ENCODE measurements at regions not wholly inside any gene's neighbourhood (a gene's known extent, or its start where the extent isn't known, plus 50 kb on each side); places are given as distances from the start of the nearest gene placed in this dataset.

GRCh38 chr17:52287611-52288010 lies 129.1 kb upstream of the CA10 start:
- no peak overlapping the region for H2BK120ac ChIP-seq (ENCODE audit: low read depth, low read length)
- no peaks in the 10 kb centered on the region for H3K79me1 ChIP-seq (ENCODE audit: low read depth, low read length)
- no peak overlapping the region for H4K91ac ChIP-seq (ENCODE audit: low read depth, low read length, poor library complexity)
- H3K9me3 ChIP-seq (replicated peaks in 1 of 2; ENCODE audit: control insufficient read depth in 2 of 2, insufficient read depth in 1 of 2, low read depth in 1 of 2, low read length in 2 of 2) = no peaks in the 10 kb centered on the region
- no peak overlapping the region for H2AK5ac ChIP-seq (ENCODE audit: low read depth, low read length)
- H3K14ac ChIP-seq (ENCODE audit: low read length) = no peak overlapping the region
- H3K18ac ChIP-seq (ENCODE audit: low read length) = no peak overlapping the region
- H3K4me2 ChIP-seq (ENCODE audit: insufficient read depth, low read length, poor library complexity, severe bottlenecking) = no peak overlapping the region
- no peak overlapping the region for H3K4ac ChIP-seq (ENCODE audit: low read length)
- no peak overlapping the region for H3K9ac ChIP-seq (ENCODE audit: low read depth, low read length, poor library complexity)
- no peak overlapping the region for H3K4me3 ChIP-seq (ENCODE audit: low read length in 2 of 2)
- no peak overlapping the region for H3K27ac ChIP-seq (replicated peaks; ENCODE audit: low read length)
- no peaks in the 10 kb centered on the region for H3K36me3 ChIP-seq (replicated peaks in 1 of 2; ENCODE audit: control insufficient read depth in 2 of 2, insufficient read depth in 2 of 2, low read length in 2 of 2)
- DNase-seq (ENCODE audit: low spot score) = no peak
- no peak overlapping the region for H2AFZ ChIP-seq (ENCODE audit: low read length)
- no peaks in the 10 kb centered on the region for H3K27me3 ChIP-seq (ENCODE audit: control insufficient read depth in 3 of 3, insufficient read depth in 3 of 3, low read depth in 1 of 3, low read length in 3 of 3)
- H2BK15ac ChIP-seq (ENCODE audit: low read length) = no peak overlapping the region
- no peak overlapping the region for H4K8ac ChIP-seq (ENCODE audit: low read depth, low read length)
- H3K23ac ChIP-seq (ENCODE audit: low read depth, low read length, poor library complexity) = no peak overlapping the region
- H2BK12ac ChIP-seq (ENCODE audit: low read length) = no peak overlapping the region
- no CpG with 5 or more reads among the region's 2 CpGs for WGBS, 2 donors (ENCODE audit: extremely low coverage in 2 of 2, insufficient read length in 2 of 2, insufficient replicate concordance in 1 of 2)
- no peak overlapping the region for H2BK5ac ChIP-seq (ENCODE audit: low read length)
- H3K4me1 ChIP-seq (ENCODE audit: control insufficient read depth in 2 of 2, insufficient read depth in 1 of 2, low read depth in 1 of 2, low read length in 2 of 2) = no peaks in the 10 kb centered on the region

GRCh38 chr17:52283872-52284271 lies 125.4 kb upstream of the CA10 start:
- no peak overlapping the region for H2BK15ac ChIP-seq (ENCODE audit: low read length)
- H3K27me3 ChIP-seq (ENCODE audit: control insufficient read depth in 3 of 3, insufficient read depth in 3 of 3, low read depth in 1 of 3, low read length in 3 of 3) = no peaks in the 10 kb centered on the region
- no peak overlapping the region for H4K8ac ChIP-seq (ENCODE audit: low read depth, low read length)
- no peaks in the 10 kb centered on the region for H3K9me3 ChIP-seq (replicated peaks in 1 of 2; ENCODE audit: control insufficient read depth in 2 of 2, insufficient read depth in 1 of 2, low read depth in 1 of 2, low read length in 2 of 2)
- no peak overlapping the region for H3K4me3 ChIP-seq (ENCODE audit: low read length in 2 of 2)
- no peak overlapping the region for H2AK5ac ChIP-seq (ENCODE audit: low read depth, low read length)
- no peak for DNase-seq (ENCODE audit: low spot score)
- no peak overlapping the region for H3K14ac ChIP-seq (ENCODE audit: low read length)
- no peak overlapping the region for H3K4ac ChIP-seq (ENCODE audit: low read length)
- WGBS, 2 donors (ENCODE audit: extremely low coverage in 2 of 2, insufficient read length in 2 of 2, insufficient replicate concordance in 1 of 2) = no CpG with 5 or more reads among the region's 2 CpGs
- no peak overlapping the region for H3K4me2 ChIP-seq (ENCODE audit: insufficient read depth, low read length, poor library complexity, severe bottlenecking)
- no peak overlapping the region for H3K9ac ChIP-seq (ENCODE audit: low read depth, low read length, poor library complexity)
- H2BK5ac ChIP-seq (ENCODE audit: low read length) = no peak overlapping the region
- H3K36me3 ChIP-seq (replicated peaks in 1 of 2; ENCODE audit: control insufficient read depth in 2 of 2, insufficient read depth in 2 of 2, low read length in 2 of 2) = no peaks in the 10 kb centered on the region
- H2BK120ac ChIP-seq (ENCODE audit: low read depth, low read length) = no peak overlapping the region
- H3K27ac ChIP-seq (replicated peaks; ENCODE audit: low read length) = no peak overlapping the region
- H2AFZ ChIP-seq (ENCODE audit: low read length) = no peak overlapping the region
- H3K4me1 ChIP-seq (ENCODE audit: control insufficient read depth in 2 of 2, insufficient read depth in 1 of 2, low read depth in 1 of 2, low read length in 2 of 2) = no peaks in the 10 kb centered on the region
- H2BK12ac ChIP-seq (ENCODE audit: low read length) = no peak overlapping the region
- H3K79me1 ChIP-seq (ENCODE audit: low read depth, low read length) = no peaks in the 10 kb centered on the region
- no peak overlapping the region for H4K91ac ChIP-seq (ENCODE audit: low read depth, low read length, poor library complexity)
- H3K23ac ChIP-seq (ENCODE audit: low read depth, low read length, poor library complexity) = no peak overlapping the region
- no peak overlapping the region for H3K18ac ChIP-seq (ENCODE audit: low read length)

GRCh38 chr17:52276381-52277008 lies 118.0 kb upstream of the CA10 start:
- Histone ChIP-seq H2BK12ac (ENCODE audit: low read length) (no peak overlapping the region), H3K4ac (ENCODE audit: low read length) (no peak overlapping the region), H3K79me1 (ENCODE audit: low read depth, low read length) (no peaks in the 10 kb centered on the region), H3K4me3 (ENCODE audit: low read length in 2 of 2) (no peak overlapping the region), H3K14ac (ENCODE audit: low read length) (no peak overlapping the region), H3K9ac (ENCODE audit: low read depth, low read length, poor library complexity) (no peak overlapping the region), H2AK5ac (ENCODE audit: low read depth, low read length) (no peak overlapping the region), H3K4me2 (ENCODE audit: insufficient read depth, low read length, poor library complexity, severe bottlenecking) (no peak overlapping the region), H3K9me3 (replicated peaks in 1 of 2; ENCODE audit: control insufficient read depth in 2 of 2, insufficient read depth in 1 of 2, low read depth in 1 of 2, low read length in 2 of 2) (no peaks in the 10 kb centered on the region), H2BK5ac (ENCODE audit: low read length) (no peak overlapping the region), H3K18ac (ENCODE audit: low read length) (no peak overlapping the region), H2BK15ac (ENCODE audit: low read length) (no peak overlapping the region), H2AFZ (ENCODE audit: low read length) (no peak overlapping the region), H4K8ac (ENCODE audit: low read depth, low read length) (no peak overlapping the region), H3K36me3 (replicated peaks in 1 of 2; ENCODE audit: control insufficient read depth in 2 of 2, insufficient read depth in 2 of 2, low read length in 2 of 2) (no peaks in the 10 kb centered on the region), H3K27ac (replicated peaks; ENCODE audit: low read length) (no peak overlapping the region), H3K27me3 (ENCODE audit: control insufficient read depth in 3 of 3, insufficient read depth in 3 of 3, low read depth in 1 of 3, low read length in 3 of 3) (no peaks in the 10 kb centered on the region), H2BK120ac (ENCODE audit: low read depth, low read length) (no peak overlapping the region), H3K4me1 (ENCODE audit: control insufficient read depth in 2 of 2, insufficient read depth in 1 of 2, low read depth in 1 of 2, low read length in 2 of 2) (no peaks in the 10 kb centered on the region), H4K91ac (ENCODE audit: low read depth, low read length, poor library complexity) (no peak overlapping the region), H3K23ac (ENCODE audit: low read depth, low read length, poor library complexity) (no peak overlapping the region)
- no peak for DNase-seq (ENCODE audit: low spot score)
- no CpG with 5 or more reads among the region's 4 CpGs for WGBS, 2 donors (ENCODE audit: extremely low coverage in 2 of 2, insufficient read length in 2 of 2, insufficient replicate concordance in 1 of 2)

GRCh38 chr17:52271781-52272180 lies 113.3 kb upstream of the CA10 start:
- Histone ChIP-seq H3K23ac (ENCODE audit: low read depth, low read length, poor library complexity) (no peak overlapping the region), H4K8ac (ENCODE audit: low read depth, low read length) (no peak overlapping the region), H2BK12ac (ENCODE audit: low read length) (no peak overlapping the region), H2AK5ac (ENCODE audit: low read depth, low read length) (no peak overlapping the region), H2BK15ac (ENCODE audit: low read length) (no peak overlapping the region), H3K9ac (ENCODE audit: low read depth, low read length, poor library complexity) (no peak overlapping the region), H3K18ac (ENCODE audit: low read length) (no peak overlapping the region), H3K14ac (ENCODE audit: low read length) (no peak overlapping the region), H3K79me1 (ENCODE audit: low read depth, low read length) (no peaks in the 10 kb centered on the region), H3K4me2 (ENCODE audit: insufficient read depth, low read length, poor library complexity, severe bottlenecking) (no peak overlapping the region), H2BK120ac (ENCODE audit: low read depth, low read length) (no peak overlapping the region), H3K27me3 (ENCODE audit: control insufficient read depth in 3 of 3, insufficient read depth in 3 of 3, low read depth in 1 of 3, low read length in 3 of 3) (no peaks in the 10 kb centered on the region), H3K4ac (ENCODE audit: low read length) (no peak overlapping the region), H3K27ac (replicated peaks; ENCODE audit: low read length) (no peak overlapping the region), H3K36me3 (replicated peaks in 1 of 2; ENCODE audit: control insufficient read depth in 2 of 2, insufficient read depth in 2 of 2, low read length in 2 of 2) (no peaks in the 10 kb centered on the region), H3K9me3 (replicated peaks in 1 of 2; ENCODE audit: control insufficient read depth in 2 of 2, insufficient read depth in 1 of 2, low read depth in 1 of 2, low read length in 2 of 2) (no peaks in the 10 kb centered on the region), H3K4me3 (ENCODE audit: low read length in 2 of 2) (no peak overlapping the region), H2AFZ (ENCODE audit: low read length) (no peak overlapping the region), H4K91ac (ENCODE audit: low read depth, low read length, poor library complexity) (no peak overlapping the region), H2BK5ac (ENCODE audit: low read length) (no peak overlapping the region), H3K4me1 (ENCODE audit: control insufficient read depth in 2 of 2, insufficient read depth in 1 of 2, low read depth in 1 of 2, low read length in 2 of 2) (no peaks in the 10 kb centered on the region)
- DNase-seq (ENCODE audit: low spot score) = no peak
- no CpG with 5 or more reads among the region's 1 CpG for WGBS, 2 donors (ENCODE audit: extremely low coverage in 2 of 2, insufficient read length in 2 of 2, insufficient replicate concordance in 1 of 2)
